Fibroblast of skin of abdomen (primary cell): ENCODE measurements at regions not wholly inside any gene's neighbourhood (a gene's known extent, or its start where the extent isn't known, plus 50 kb on each side); places are given as distances from the start of the nearest gene placed in this dataset.

Experiments used
- DNase-seq: peaks from one replicate; pipeline ENCODE4 v3.0.0-alpha.2; 2013

DNA sequence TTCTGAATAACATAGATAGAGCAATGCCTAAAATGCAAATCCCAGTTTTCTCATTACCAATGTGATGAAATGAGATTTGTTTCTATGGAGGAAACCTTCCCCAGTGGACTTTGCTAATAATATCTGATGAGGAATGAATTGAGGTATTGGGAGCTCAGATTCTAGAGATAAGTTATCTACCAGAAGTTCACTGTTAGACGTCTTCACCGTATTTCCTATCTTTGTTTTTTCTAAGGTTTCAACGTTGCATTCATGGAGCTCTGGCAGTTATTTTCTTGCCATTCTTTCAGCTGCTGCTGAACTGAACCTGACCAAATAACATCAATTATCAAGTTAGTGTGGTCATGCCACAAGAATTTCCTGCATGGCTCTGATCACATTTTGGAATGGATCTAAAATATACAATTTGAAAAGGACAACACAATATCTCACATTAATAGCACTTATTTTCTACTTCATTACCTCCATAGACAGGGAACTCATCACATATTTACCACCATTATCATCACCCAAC is 511.8 kb upstream of the LCORL start:
- DNase-seq: no peak

- DNase-seq: no peak
Observed at GRCh38 chr4:18531731-18532130, 510.2 kb upstream of the LCORL start.

GRCh38 chr4:18529482-18529881 is 507.9 kb upstream of the LCORL start:
- DNase-seq: no peak

DNA sequence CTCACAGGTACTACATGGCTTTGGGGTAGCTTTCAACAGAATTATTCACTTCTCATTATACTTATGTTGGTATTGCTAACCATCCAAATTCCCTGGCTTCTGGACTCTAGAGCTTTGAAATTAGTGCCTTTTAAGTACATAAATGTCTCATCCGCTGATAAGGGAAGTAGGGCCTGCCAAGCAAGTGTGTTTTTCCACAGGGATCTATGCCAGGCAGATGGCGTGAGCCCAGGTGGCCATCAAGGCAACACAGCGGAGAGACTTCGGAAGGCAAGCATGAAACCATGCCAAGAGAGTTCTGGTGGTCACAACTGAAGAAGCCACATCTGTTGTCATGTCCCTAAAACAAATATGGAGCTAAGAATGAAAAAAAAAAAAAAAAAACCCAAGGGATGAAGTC is 503.1 kb upstream of the LCORL start:
- DNase-seq: no peak

DNA sequence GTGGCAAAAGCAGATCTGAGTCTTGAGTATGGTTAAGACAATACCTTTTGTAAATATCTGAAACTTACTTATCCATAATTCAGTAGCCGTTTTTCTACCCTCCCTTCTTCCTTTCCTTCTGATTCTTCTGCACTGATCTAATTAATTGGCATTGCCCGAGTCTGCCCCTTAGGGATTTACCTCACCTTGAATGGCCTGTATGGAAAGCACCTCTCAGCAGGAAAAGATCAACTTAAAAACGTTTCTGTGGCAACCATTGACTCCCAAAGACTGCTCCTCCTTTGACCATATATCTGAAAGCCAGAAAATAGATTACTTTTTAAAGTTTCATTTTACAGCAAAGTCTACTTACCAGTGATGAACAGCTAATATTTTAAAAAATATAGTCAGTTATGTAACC is 496.5 kb upstream of the LCORL start:
- DNase-seq: no peak

DNA sequence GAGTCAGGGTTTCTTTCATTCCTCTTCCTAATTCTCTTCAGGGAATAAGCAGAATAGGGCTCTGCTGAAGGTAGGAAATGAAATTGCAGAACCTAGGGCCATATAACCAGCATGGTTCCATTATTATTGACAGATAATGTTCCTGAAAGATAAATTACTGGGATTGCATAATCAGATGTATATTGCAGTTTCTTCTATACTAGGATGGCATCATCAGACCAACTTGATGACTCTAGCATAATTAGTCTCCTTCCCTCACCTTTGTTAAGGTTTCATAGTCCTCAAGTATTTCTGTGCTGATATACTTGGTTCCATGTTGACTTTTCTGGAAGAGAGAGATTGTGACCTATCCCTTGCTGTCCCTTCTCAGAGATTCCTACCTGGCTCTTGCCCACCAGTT is 492.3 kb upstream of the LCORL start:
- no peak for DNase-seq

- no peak for DNase-seq
Observed at GRCh38 chr4:18512718-18513117, 491.2 kb upstream of the LCORL start.

- DNase-seq: no peak
Observed at GRCh38 chr4:18511727-18512126, 490.2 kb upstream of the LCORL start.

DNA sequence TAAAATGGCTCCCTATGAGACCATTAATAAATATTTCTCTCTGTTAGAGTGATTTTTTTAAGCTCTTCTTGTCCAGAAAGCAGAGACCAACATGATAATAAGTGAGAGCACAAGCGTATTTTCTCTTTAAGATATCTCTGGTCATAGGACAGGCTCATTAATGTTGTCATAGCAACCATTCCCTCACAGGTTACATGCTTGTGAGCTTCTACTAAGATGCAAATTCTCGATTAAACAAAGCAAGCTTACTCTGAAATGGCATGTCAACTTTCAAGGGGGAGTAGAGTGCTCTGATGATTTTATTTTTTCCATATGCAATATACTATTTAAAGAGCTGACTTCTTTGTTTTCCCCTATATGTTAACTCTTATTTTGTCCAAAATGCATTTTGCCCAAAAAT is 487.2 kb upstream of the LCORL start:
- DNase-seq: no peak

DNA sequence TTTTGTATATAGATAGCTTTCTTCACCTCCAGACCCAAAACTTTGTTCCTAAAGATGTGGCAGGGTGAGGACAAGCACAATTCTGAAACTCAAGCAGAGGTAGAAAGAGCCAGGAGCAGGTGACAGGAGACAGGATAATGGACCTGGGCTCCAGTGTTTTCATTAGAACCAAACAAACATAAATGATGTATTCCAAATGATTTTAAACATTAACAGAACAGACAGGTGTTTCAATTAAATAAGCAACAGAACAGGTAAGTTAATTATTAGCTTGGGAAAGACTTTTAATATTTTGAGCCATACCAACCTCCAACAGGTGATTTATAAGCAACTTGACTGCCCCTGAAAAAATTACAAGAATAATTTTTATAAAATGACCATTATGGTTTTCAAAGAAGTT is 459.4 kb upstream of the LCORL start:
- no peak for DNase-seq

DNA sequence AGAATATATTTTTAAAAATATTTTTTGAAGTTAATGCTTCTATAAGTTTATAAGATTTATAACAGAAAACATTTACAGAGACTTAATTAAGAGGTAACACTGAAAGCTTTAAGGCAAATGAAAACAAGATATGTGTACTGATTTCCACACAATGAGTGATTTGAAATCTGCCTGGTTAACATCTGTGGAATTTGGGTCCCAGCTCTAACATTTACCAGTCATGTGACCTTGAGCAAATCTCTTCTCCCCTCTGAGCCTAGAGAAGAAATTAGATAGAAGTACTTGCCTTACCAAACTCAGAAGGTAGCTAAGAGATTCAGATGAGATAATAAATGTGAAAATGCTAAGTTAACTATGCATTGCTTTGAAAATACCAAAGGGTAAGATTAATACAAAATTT is 458.8 kb upstream of the LCORL start:
- DNase-seq: no peak

DNA sequence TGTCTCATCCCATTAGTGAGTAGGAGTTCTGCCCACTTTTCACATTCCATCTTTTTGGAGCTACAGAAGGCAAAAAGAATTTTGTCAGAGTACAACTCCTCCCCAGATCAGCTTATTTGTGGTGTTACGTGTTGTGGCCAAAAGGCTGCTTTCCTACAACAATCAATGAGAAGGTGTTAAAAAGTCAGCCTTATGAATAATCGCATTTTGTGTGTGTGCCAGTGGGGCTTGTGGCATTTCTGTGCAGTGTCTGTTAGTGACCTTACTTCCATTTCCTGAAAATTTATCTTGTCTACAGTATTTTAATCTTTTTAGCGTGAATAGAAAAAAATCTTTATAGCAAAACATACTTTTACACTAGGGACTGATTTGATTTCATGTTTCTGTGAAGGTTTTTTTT is 458.3 kb upstream of the LCORL start:
- DNase-seq: no peak

- no peak for DNase-seq
Observed at GRCh38 chr4:18463987-18464559, 442.5 kb upstream of the LCORL start.

DNA sequence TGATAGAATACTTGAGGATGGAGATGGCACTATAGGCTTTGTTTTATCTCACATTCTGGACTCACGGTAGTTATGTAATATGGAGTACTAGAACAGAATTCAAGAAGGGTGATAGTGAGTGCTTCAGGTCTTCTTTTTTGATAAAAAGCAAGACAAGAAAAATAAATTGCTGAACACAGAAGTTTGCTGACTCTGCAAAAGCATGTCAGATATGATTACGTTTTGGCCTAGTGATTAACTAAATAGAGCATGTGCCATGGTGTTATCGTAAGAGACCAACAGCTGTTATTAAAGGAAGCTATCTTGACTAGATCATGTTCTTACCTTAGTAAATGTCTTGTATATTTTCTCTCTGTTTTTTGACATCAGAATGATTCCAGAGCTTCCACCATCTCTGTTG is 436.9 kb upstream of the LCORL start:
- no peak for DNase-seq

GRCh38 chr4:18454349-18454748 is 432.8 kb upstream of the LCORL start:
- no peak for DNase-seq

DNA sequence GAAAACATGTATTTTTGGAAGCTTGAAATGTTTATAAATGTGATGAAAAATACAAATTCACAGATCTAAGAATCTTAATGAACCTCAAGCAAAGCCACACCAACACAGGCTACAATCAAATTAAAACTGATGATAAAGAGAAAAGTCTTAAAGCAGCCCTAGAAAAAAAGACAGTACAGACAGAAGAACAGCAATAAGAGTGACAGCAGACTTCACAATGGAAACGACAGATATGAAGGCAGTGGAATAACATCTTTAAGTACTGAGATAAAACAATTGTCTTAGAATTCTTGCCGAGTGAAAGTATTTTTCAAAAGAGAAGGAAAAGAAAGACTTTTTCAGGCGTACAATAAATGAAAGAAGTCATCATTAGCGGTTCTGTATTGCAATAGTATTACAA is 423.6 kb upstream of the LCORL start:
- DNase-seq: no peak

DNA sequence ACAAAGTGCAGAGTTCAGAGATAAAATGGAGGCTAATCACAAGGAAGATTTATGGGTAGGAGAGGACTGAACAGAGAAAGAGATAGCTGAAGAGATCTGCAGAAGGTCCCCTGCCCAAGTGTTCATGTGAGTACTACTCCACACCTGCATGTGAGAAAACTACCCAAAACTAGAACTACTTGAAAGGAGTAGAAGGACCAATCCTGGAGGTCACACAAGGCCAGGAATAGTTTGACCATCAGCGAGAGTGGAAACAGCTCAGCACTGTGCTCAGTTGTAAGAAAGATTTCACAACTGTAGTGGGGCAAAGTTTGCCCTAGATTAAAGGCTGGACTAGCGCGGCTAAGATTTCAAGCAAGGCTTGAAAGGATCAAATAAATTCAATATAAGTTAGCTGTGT is 422.7 kb upstream of the LCORL start:
- DNase-seq: no peak

DNA sequence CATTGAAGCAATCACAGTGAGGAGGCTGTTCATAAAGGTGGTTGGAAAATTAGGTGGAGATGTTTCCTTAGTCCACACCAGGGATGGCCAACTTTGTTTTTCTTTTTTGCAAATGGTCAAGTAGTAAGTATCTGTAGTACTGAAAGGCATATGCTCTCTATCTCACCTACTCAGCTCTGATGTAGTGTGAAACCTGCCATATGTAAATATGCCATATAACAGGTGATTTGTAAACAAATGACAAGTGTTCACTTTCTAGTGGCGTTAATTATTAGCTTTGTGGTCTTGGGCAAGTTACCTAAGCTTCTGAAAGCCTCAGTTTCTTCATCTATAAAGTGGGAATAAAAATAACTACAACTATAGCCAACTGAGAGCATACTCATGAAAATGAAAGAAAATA is 421.4 kb upstream of the LCORL start:
- no peak for DNase-seq

DNA sequence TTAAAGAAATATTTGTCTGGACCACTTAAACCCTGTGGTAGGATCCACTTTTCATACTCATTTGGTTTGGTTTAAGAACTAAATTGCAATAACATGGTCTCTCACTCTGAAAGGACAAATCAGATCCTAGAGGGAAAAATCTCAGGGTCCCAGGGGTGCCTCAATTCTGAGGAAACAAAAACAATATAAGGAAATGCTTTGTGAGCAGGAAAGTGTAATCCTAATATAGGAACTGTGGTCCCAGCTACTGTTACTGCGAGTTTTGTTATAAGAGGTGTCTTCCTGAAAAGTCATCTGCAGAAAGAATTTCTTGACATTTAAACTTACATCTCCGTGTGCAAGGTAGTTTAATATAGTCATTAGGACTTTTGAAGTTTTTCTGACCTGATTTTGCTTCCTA is 420.1 kb upstream of the LCORL start:
- DNase-seq: no peak

DNA sequence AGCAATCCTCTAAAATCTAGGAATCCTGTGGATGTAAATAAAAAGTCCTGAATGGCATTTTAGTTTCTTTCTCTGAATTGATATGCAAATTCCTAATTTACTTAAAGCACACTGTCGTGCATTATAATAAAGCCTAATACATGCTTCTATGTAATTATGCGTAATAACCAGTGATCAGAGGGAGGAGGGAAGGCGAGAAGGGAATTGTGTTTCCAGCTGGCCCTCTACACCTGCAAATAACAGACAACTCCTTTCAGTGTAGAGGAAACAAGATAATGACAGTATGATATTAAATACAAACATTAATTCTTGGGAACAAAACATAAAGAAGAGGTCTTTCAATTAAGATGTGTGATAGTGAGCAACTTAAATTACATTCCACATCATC is 419.6 kb upstream of the LCORL start:
- no peak for DNase-seq

DNA sequence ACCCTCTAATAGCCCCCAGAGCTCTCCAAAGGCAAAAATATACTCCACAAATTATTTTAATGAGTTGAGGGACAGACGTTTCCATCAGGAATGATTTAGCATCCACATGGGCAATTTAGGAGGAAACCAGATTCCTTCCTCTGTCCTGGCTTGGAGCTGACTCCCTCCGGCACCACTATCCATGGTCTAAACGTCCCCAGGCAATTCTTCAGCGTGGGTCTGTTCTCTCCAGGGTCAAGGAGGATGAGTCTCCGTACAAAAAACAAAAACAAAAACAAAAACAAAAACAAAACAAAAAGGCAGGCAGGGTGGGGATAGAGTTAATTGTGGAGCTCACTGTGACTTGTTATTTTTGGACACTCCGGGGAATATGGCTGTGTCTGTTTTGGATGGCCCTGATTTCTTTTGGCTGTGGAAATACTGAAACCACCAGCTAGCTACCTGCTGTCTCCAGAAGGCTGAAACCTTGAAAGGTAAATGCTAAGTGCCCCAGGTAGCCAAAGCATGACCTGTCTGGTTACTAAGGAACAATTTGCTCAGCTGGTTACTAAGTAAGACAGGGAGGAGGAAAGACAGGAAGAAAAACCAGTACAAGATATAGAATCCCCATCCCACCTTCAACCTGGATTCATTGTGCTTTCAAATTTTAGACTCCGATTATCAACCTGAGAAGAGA is 419.1 kb upstream of the LCORL start:
- no peak for DNase-seq

- no peak for DNase-seq
Observed at GRCh38 chr4:18439311-18439710, 417.8 kb upstream of the LCORL start.

DNA sequence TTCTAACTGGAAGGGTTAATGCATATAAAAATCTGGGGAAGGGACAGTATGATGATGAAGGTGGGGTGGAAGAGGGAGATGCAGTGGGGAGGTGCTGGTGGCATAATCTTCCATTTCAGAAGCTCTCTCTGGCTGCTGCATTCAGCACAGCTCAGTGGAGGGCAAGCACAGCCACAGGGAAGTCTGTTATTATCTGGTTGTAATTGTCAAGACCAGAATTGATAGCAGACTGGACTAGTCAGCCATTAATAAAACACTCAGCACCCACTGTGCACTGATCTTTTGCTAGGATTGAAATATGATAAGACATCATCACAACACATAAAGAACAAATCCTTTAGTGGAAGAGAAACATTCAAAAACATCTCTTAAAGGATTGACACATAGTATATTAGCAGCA is 414.2 kb upstream of the LCORL start:
- no peak for DNase-seq

- DNase-seq: no peak
Observed at GRCh38 chr4:18422685-18423084, 401.1 kb upstream of the LCORL start.

GRCh38 chr4:18421519-18421918 is 400.0 kb upstream of the LCORL start:
- no peak for DNase-seq
